ENCODE measurements at regions not wholly inside any gene's neighbourhood (a gene's known extent, or its start where the extent isn't known, plus 50 kb on each side); places are given as distances from the start of the nearest gene placed in this dataset.
"Not testable (repeated sequence)": the region's sequence is repeated elsewhere in the genome, so short reads cannot be mapped to it uniquely, and the experiment has no call there.

DNA sequence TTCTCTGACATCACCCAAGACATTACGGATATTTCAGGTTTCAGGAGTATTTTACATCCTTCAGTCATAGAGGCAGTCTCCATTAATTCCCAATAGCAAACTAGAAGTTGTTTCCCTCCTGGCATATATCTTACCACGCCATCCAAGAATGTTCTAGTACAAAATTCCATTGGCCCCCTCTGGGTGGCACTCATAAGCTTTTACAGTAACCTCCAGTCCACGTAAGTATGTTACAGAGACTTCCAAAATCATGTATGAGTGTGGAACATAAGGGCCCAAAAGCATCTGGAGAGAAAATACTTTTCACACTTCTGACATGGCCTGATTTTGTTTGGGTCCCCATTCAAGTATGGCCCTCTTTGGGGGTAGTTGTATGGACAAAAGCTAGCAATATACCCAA lies 58.1 kb upstream of the DHRS4 start:
- no peak for ATAC-seq (ENCODE audit: low read depth)

DNA sequence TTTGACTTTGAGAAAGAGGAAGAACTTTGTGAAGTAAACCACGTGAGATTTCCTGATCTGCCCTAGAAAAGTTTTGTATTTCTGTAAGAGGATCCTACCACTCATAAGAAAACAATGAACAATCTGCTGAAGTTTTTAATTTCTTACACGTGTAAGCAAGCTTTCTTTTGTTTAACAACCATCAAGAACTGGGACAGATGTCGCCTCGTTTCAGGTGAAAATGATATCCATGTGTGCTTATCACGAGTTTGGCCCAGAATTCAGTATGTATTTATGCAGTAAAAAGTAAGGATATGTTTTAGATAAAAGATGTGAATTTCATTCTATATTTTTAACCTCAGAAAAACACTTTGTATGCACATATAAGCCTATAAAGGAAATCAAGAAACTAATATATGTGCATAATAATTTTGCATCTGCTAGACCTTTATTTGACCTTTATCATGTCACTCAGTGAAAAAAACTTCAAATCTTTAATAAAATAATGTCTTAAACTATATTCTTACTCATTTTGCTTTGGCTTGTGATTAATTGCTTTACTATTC lies 56.9 kb upstream of the DHRS4 start:
- Mint-ChIP-seq H3K27ac (no peak overlapping the region), H3K9me3 (no peaks in the 10 kb centered on the region), H3K36me3 (ENCODE audit: low read depth) (no peaks in the 10 kb centered on the region), H3K4me3 (no peak overlapping the region), H3K4me1 (no peaks in the 10 kb centered on the region), H3K27me3 (peaks cover 11% of the 10 kb centered on the region)
- TF ChIP-seq, protein P1, sequence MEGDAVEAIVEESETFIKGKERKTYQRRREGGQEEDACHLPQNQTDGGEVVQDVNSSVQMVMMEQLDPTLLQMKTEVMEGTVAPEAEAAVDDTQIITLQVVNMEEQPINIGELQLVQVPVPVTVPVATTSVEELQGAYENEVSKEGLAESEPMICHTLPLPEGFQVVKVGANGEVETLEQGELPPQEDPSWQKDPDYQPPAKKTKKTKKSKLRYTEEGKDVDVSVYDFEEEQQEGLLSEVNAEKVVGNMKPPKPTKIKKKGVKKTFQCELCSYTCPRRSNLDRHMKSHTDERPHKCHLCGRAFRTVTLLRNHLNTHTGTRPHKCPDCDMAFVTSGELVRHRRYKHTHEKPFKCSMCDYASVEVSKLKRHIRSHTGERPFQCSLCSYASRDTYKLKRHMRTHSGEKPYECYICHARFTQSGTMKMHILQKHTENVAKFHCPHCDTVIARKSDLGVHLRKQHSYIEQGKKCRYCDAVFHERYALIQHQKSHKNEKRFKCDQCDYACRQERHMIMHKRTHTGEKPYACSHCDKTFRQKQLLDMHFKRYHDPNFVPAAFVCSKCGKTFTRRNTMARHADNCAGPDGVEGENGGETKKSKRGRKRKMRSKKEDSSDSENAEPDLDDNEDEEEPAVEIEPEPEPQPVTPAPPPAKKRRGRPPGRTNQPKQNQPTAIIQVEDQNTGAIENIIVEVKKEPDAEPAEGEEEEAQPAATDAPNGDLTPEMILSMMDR (IDR thresholded peaks at IDR 0.05) = no peak
- intact Hi-C loops (cut with micrococcal nuclease) = no loop called here
- no peak for DNase-seq
- CTCF ChIA-PET = no interaction called here
- no peak for ATAC-seq (ENCODE audit: low read depth)
- POLR2A ChIA-PET = no interaction called here

More for the DNA sequence above, 58.1 kb upstream of the DHRS4 start:
- H3K4me3 Mint-ChIP-seq = no peak overlapping the region
- no peaks in the 10 kb centered on the region for H3K9me3 Mint-ChIP-seq
- intact Hi-C loops (cut with micrococcal nuclease) = no loop called here
- TF ChIP-seq, protein P1 (IDR thresholded peaks at IDR 0.05) = no peak
- CTCF ChIA-PET = no interaction called here
- H3K4me1 Mint-ChIP-seq = no peaks in the 10 kb centered on the region
- POLR2A ChIA-PET = no interaction called here
- H3K36me3 Mint-ChIP-seq (ENCODE audit: low read depth) = no peaks in the 10 kb centered on the region
- no peak overlapping the region for H3K27ac Mint-ChIP-seq
- DNase-seq = no peak
- peaks cover 5% of the 10 kb centered on the region for H3K27me3 Mint-ChIP-seq

DNA sequence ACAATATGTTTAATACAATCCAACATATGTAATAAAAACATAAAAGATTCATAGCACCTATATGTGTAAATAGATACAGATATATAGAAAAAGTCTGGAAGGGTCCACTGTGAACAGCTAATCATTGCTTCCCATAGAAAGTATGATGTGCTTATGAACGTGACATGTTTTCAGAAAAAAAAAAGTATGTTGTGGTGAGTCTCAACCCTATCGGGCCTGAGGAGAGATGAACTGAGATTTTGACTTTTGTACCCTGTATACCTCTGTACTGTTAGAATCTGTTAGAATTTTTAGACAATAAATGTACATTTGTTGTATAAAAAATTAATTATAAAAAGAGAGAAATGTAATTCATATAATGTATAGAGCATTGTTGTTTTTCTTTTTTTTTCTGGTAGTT lies 56.3 kb upstream of the DHRS4 start:
- CTCF ChIA-PET; H3K9me3 Mint-ChIP-seq; POLR2A ChIA-PET; H3K27ac Mint-ChIP-seq; H3K4me3 Mint-ChIP-seq; H3K36me3 Mint-ChIP-seq (ENCODE audit: low read depth); DNase-seq; intact Hi-C loops (cut with micrococcal nuclease); H3K4me1 Mint-ChIP-seq; ATAC-seq (ENCODE audit: low read depth): not testable (repeated sequence)
- H3K27me3 Mint-ChIP-seq = peaks cover 10% of the 10 kb centered on the region

DNA sequence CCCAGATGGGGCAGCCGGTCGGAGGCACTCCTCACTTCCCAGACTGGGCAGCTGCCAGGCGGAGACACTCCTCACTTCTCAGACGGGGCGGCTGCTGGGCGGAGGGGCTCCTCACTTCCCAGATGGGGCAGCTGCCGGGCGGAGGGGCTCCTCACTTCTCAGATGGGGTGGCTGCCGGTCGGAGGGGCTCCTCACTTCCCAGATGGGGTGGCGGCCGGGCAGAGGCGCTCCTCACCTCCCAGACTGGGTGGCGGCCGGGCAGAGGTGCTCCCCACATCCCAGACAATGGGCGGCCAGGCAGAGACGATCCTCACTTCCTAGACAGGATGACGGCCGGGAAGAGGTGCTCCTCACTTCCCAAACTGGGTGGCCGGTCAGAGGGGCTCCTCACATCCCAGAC lies 55.2 kb upstream of the DHRS4 start:
- ATAC-seq (ENCODE audit: low read depth); DNase-seq; CTCF ChIA-PET; intact Hi-C loops (cut with micrococcal nuclease); POLR2A ChIA-PET; H3K27me3 Mint-ChIP-seq; H3K9me3 Mint-ChIP-seq; H3K36me3 Mint-ChIP-seq (ENCODE audit: low read depth); H3K4me3 Mint-ChIP-seq; H3K27ac Mint-ChIP-seq; H3K4me1 Mint-ChIP-seq: not testable (repeated sequence)

DNA sequence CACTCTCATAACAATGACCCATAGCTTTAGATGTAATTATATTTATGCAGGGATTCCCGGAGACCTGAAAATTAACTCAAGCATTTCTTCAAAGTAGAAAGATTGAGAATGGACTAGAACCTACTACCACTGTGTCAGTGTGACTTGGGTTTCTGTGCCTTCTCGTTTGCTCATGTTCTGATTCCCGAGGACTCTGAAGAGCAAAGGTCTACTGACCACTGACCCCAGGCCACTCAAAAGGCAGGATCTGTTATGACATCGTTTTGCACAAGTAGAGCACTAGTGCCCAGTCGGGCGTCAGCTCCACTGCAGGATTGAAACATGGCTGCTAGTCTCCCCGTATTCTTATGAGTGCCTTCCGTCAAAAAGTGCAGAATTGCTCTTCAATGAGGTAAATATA lies 53.8 kb upstream of the DHRS4 start:
- H3K36me3 Mint-ChIP-seq (ENCODE audit: low read depth) = no peaks in the 10 kb centered on the region

DNA sequence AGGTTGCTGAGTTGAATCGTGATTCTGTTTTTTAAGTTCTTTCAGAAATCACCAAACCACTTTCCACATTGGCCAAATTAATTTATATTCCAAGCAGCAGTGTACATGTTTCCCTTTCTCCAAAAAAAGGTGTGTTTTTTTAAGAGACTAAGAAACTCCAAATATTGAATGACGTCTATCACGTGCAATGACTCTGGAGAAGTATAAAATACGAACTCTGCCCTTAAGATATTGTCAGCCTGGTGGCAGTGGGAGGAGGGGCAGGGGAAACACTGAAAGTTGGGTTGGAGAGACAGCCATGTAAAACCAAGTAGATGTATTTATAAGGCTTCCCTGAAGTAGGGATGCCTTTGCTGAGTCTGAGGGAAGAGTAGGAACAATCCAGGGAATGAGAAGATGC lies 50.1 kb upstream of the DHRS4 start:
- H3K36me3 Mint-ChIP-seq (ENCODE audit: low read depth) = no peaks in the 10 kb centered on the region
- H3K9me3 Mint-ChIP-seq = no peaks in the 10 kb centered on the region
- TF ChIP-seq, protein P1 (IDR thresholded peaks at IDR 0.05) = no peak
- no peak overlapping the region for H3K4me3 Mint-ChIP-seq
- ATAC-seq (ENCODE audit: low read depth) (no peak), DNase-seq (no peak)
- intact Hi-C loops (cut with micrococcal nuclease) = no loop called here
- ChIA-PET POLR2A (no interaction called here), CTCF (no interaction called here)
- no peak overlapping the region for H3K27ac Mint-ChIP-seq
- H3K27me3 Mint-ChIP-seq = peaks cover 18% of the 10 kb centered on the region
- no peaks in the 10 kb centered on the region for H3K4me1 Mint-ChIP-seq

More for the DNA sequence above, 53.8 kb upstream of the DHRS4 start:
- intact Hi-C loops (cut with micrococcal nuclease) = no loop called here
- Mint-ChIP-seq H3K27me3 (peaks cover 10% of the 10 kb centered on the region), H3K9me3 (no peaks in the 10 kb centered on the region), H3K4me1 (no peaks in the 10 kb centered on the region), H3K27ac (no peak overlapping the region), H3K4me3 (no peak overlapping the region)
- ChIA-PET CTCF (no interaction called here), POLR2A (no interaction called here)
- no peak for DNase-seq
- TF ChIP-seq, protein P1 (IDR thresholded peaks at IDR 0.05) = no peak
- no peak for ATAC-seq (ENCODE audit: low read depth)

Data from activated B cell treated with CpG ODN at 0.5 μM for 24 hours (primary cell).